K562 (cell line): ENCODE measurements at regions not wholly inside any gene's neighbourhood (a gene's known extent, or its start where the extent isn't known, plus 50 kb on each side); places are given as distances from the start of the nearest gene placed in this dataset.

ENCODE experiments used
- ATAC-seq: fragments of 200-7000 bp; cut with Tn5 transposase; 3 replicates; pipeline ENCODE4 v1.9.1; 2020; ENCODE audit warnings: moderate library complexity
- BruUV-seq: library from RNA; stranded (reverse); fragments of 400-500 nt; replicated peaks from 2 replicates; lab custom pipeline; 2021; lab: Mats Ljungman, UMichigan
- CTCF ChIA-PET: fragments of 300-600 bp; formaldehyde crosslinking; extraction: SDS; loops from one replicate; lab custom pipeline; 2021; ENCODE audit warnings: low intra/inter-chr PET ratio; lab: Yijun Ruan, JAX
- POLR2A ChIA-PET: fragments of 300-600, 350-650 bp; sonication (Branson Sonifier 250); formaldehyde crosslinking; extraction: SDS; loops from one replicate; lab custom pipeline; 2021; ENCODE audit warnings: antibody characterized with exemption, inconsistent platforms; lab: Yijun Ruan, JAX
- DNase-seq, 4 experiments: peaks; one replicate each; pipeline versions ENCODE4 v3.0.0 to v3.0.0-alpha.2; 2011 to 2018; ENCODE audit warnings: low spot score in 3 of 4, mixed read lengths in 3 of 4; ENCODE audit errors: extremely low read depth in 1 of 4
- FAIRE-seq: peaks from 2 replicates; lab custom pipeline; 2011; peaks lifted over from hg19 to GRCh38; lab: Jason Lieb, UNC
- H2AFZ ChIP-seq: 2 replicates; pipeline ENCODE4 v1.6.0; 2011; ENCODE audit warnings: low read depth, low read length, control low read depth, inconsistent platforms
- H3K27ac ChIP-seq: fragments of 200-600 bp; 3 replicates; pipeline ENCODE4 v1.8.0; 2011; ENCODE audit warnings: low read depth, mild to moderate bottlenecking, control low read depth, inconsistent platforms, low read length, moderate library complexity, mixed read lengths; ENCODE audit errors: extremely low read depth
- H3K27me3 ChIP-seq, 2 experiments: fragments of 300-600 bp in 1 of 2; 2 replicates in 1 of 2; 3 replicates in 1 of 2; pipeline versions ENCODE4 v1.6.0 to v1.8.0; 2011; ENCODE audit warnings: inconsistent platforms in 2 of 2, low read length in 2 of 2, mild to moderate bottlenecking in 1 of 2, mixed read lengths in 1 of 2, moderate library complexity in 1 of 2; ENCODE audit not compliant: control insufficient read depth in 2 of 2, insufficient read depth in 2 of 2
- H3K36me3 ChIP-seq: fragments of 300-600 bp; 3 replicates; pipeline ENCODE4 v1.8.0; 2011; ENCODE audit warnings: mild to moderate bottlenecking, low read length, inconsistent platforms; ENCODE audit not compliant: control insufficient read depth, insufficient read depth
- H3K4me1 ChIP-seq, 2 experiments: fragments of 200-600 bp in 1 of 2; replicated peaks in 1 of 2; 2 replicates in 1 of 2; 3 replicates in 1 of 2; pipeline versions ENCODE4 v1.5.1 to v1.8.0; 2011; ENCODE audit warnings: inconsistent platforms in 2 of 2, low read length in 2 of 2, mild to moderate bottlenecking in 1 of 2, mixed read lengths in 1 of 2, moderate library complexity in 1 of 2; ENCODE audit not compliant: control insufficient read depth in 2 of 2, insufficient read depth in 2 of 2
- H3K4me2 ChIP-seq: 2 replicates; pipeline ENCODE4 v1.6.1; 2011; ENCODE audit warnings: low read length, control low read depth, inconsistent platforms, mixed read lengths; ENCODE audit not compliant: insufficient read depth
- H3K4me3 ChIP-seq: fragments of 200-600 bp; sonication (generic), shearing (Covaris generic); 2 replicates; pipeline ENCODE4 v1.5.1; 2016; ENCODE audit warnings: control low read depth, inconsistent platforms
- H3K79me2 ChIP-seq: fragments of 200-600 bp; 3 replicates; pipeline ENCODE4 v1.8.0; 2011; ENCODE audit warnings: low read length, inconsistent platforms; ENCODE audit not compliant: control insufficient read depth, insufficient read depth
- H3K9ac ChIP-seq, 2 experiments: 2 replicates each; pipeline versions ENCODE4 v1.6.0 to v1.6.1; 2011; ENCODE audit warnings: low read depth in 2 of 2, low read length in 2 of 2, control low read depth in 1 of 2, inconsistent platforms in 1 of 2, mild to moderate bottlenecking in 1 of 2, mixed read lengths in 1 of 2; ENCODE audit not compliant: insufficient read depth in 1 of 2
- H3K9me1 ChIP-seq: one replicate; pipeline ENCODE4 v1.6.0; 2011; ENCODE audit warnings: inconsistent platforms, mild to moderate bottlenecking, low read length, moderate library complexity; ENCODE audit not compliant: control insufficient read depth, insufficient read depth
- H3K9me3 ChIP-seq: replicated peaks from 2 replicates; pipeline ENCODE4 v1.5.1; 2011; ENCODE audit warnings: low read depth, low read length, inconsistent platforms; ENCODE audit not compliant: control insufficient read depth, insufficient read depth
- H4K20me1 ChIP-seq: replicated peaks from 2 replicates; pipeline ENCODE4 v1.6.1; 2011; ENCODE audit warnings: low read length, inconsistent platforms, mixed read lengths; ENCODE audit not compliant: control insufficient read depth, insufficient read depth
- CBFA2T3 ChIP-seq: fragments of 450-650 bp; IDR thresholded peaks from 2 replicates; pipeline ENCODE4 v1.6.1; 2017
- CBX2 ChIP-seq: fragments of 200-600 bp; sonication (generic); IDR thresholded peaks from one replicate; pipeline ENCODE4 v1.6.1; 2012; ENCODE audit warnings: mild to moderate bottlenecking, low read length, inconsistent platforms; ENCODE audit not compliant: insufficient read depth, poor library complexity, severe bottlenecking
- ESRRA ChIP-seq: fragments of 450-650 bp; IDR thresholded peaks from 2 replicates; pipeline ENCODE4 v1.6.1; 2014; ENCODE audit warnings: low read depth, mild to moderate bottlenecking, moderate library complexity, borderline replicate concordance
- FOSL1 ChIP-seq: fragments of 200-800 bp; sonication (Bioruptor generic); conservative IDR thresholded peaks from 2 replicates; pipeline ENCODE4 v1.6.1; 2016; ENCODE audit warnings: missing genetic modification characterization, missing compliant biosample characterization
- HDAC2 ChIP-seq: fragments of 450-650 bp; IDR thresholded peaks from 2 replicates; pipeline ENCODE4 v1.6.1; 2016; ENCODE audit warnings: mild to moderate bottlenecking
- HIVEP1 ChIP-seq: fragments of 250-450 bp; sonication (Bioruptor Pico); IDR thresholded peaks from 2 replicates; pipeline ENCODE4 v1.4.0; 2020; ENCODE audit warnings: mild to moderate bottlenecking
- NCOR1 ChIP-seq: fragments of 450-650 bp; IDR thresholded peaks from 2 replicates; pipeline ENCODE4 v1.6.1; 2016; ENCODE audit warnings: mild to moderate bottlenecking, moderate library complexity
- NR3C1 ChIP-seq: sonication (generic); formaldehyde crosslinking; IDR thresholded peaks from 2 replicates; pipeline ENCODE4 v1.8.1; 2022; ENCODE audit warnings: missing genetic modification reagents
- PTTG1 ChIP-seq: fragments of 450-650 bp; IDR thresholded peaks from 2 replicates; pipeline ENCODE4 v1.6.1; 2016; ENCODE audit warnings: low read depth, mild to moderate bottlenecking, missing genetic modification characterization, missing compliant biosample characterization
- PURB ChIP-seq: sonication (generic); formaldehyde crosslinking; IDR thresholded peaks from 2 replicates; pipeline ENCODE4 v1.9.0; 2021; ENCODE audit warnings: low read depth, mild to moderate bottlenecking, missing genetic modification reagents
- SUPT5H ChIP-seq: fragments of 450-650 bp; IDR thresholded peaks from 2 replicates; pipeline ENCODE4 v1.6.1; 2016
- ZBTB12 ChIP-seq: fragments of 250-450 bp; sonication (Bioruptor Pico); IDR thresholded peaks from 2 replicates; pipeline ENCODE4 v1.4.0; 2020
- ZBTB17 ChIP-seq: fragments of 450-650 bp; formaldehyde crosslinking; IDR thresholded peaks from 2 replicates; pipeline ENCODE4 v1.4.0; 2020; ENCODE audit warnings: mild to moderate bottlenecking
- ZNF766 ChIP-seq: fragments of 200-800 bp; sonication (Bioruptor generic); conservative IDR thresholded peaks from 2 replicates; pipeline ENCODE4 v1.6.1; 2016; ENCODE audit warnings: missing genetic modification characterization, missing compliant biosample characterization
- ZNF79 ChIP-seq: fragments of 250-450 bp; sonication (Bioruptor Pico); IDR thresholded peaks from 2 replicates; pipeline ENCODE4 v1.4.0; 2020; ENCODE audit warnings: low read depth, mild to moderate bottlenecking, moderate library complexity
- WGBS: fragments of 100-300 bp; shearing (Covaris generic); methylation state at CpG from one replicate; pipeline ENCODE4 v1.1.6; 2016; ENCODE audit warnings: low coverage, mixed read lengths; ENCODE audit not compliant: insufficient coverage; ENCODE audit errors: missing lambda C conversion rate; 5-methylcytosine and 5-hydroxymethylcytosine counted together
- in situ Hi-C: fragments of 300-500 bp; cut with MboI; formaldehyde crosslinking; loops from 4 replicates; pipeline ENCODE4 v1.15.0; 2018; ENCODE audit warnings: inconsistent platforms, mixed read lengths
- intact Hi-C: fragments of 100-400 bp; cut with micrococcal nuclease; formaldehyde crosslinking; loops from 2 replicates; pipeline ENCODE4 v1.14.2; 2022

- DNase-seq (no peak), ATAC-seq (no peak), FAIRE-seq (no peak)
- intact Hi-C loops (no loop called here), in situ Hi-C loops (no loop called here)
- peaks cover 0 to 2% of the 10 kb centered on the region in 2 experiments; a peak in 2 of 5 replicates for H3K27me3 ChIP-seq
- no peak overlapping the region for H3K27ac ChIP-seq
- no peaks in the 10 kb centered on the region for H3K36me3 ChIP-seq
- no peaks in the 10 kb centered on the region for H3K79me2 ChIP-seq
- H3K9me3 ChIP-seq, result no peaks in the 10 kb centered on the region
- H3K4me1 ChIP-seq, result no peaks in the 10 kb centered on the region; a peak in 2 of 5 replicates
- H4K20me1 ChIP-seq, result no peaks in the 10 kb centered on the region
- TF ChIP-seq CBX2 (no peak), PTTG1 (0 out of 2 replicates have a peak, but pooled peaks have one; percentile 18), ZNF766 (CRISPR knock-in tag) (peak; percentile 36; the same call in 1 of the 2 replicates), NR3C1 (CRISPR knock-in tag) (no peak), ZBTB12 (CRISPR knock-in tag) (0 out of 2 replicates have a peak, but pooled peaks have one; percentile 12), ESRRA (peak; percentile 28; the same call in 1 of the 2 replicates), PURB (CRISPR knock-in tag) (no peak), FOSL1 (tag) (peak; percentile 76), NCOR1 (no peak), ZBTB17 (CRISPR knock-in tag) (no peak), CBFA2T3 (no peak), HDAC2 (no peak), HIVEP1 (CRISPR knock-in tag) (0 out of 2 replicates have a peak, but pooled peaks have one; percentile 25), ZNF79 (CRISPR knock-in tag) (0 out of 2 replicates have a peak, but pooled peaks have one; percentile 17), SUPT5H (no peak)
- no peaks in the 10 kb centered on the region for H3K9me1 ChIP-seq
- H3K9ac ChIP-seq, result no peak overlapping the region
- WGBS, result 7% methylated on average over 3 of the region's 3 CpGs
- no peak overlapping the region for H3K4me3 ChIP-seq
- H3K4me2 ChIP-seq, result no peak overlapping the region
- ChIA-PET POLR2A (no interaction called here), CTCF (no interaction called here)
- no TSS peak for BruUV-seq
- no peak overlapping the region for H2AFZ ChIP-seq
These were observed 98.8 kb upstream of the EGFL6 start for GRCh38 chrX:13470685-13470977.
